Hepatocyte (in vitro differentiated cells): ENCODE measurements at regions not wholly inside any gene's neighbourhood (a gene's known extent, or its start where the extent isn't known, plus 50 kb on each side); places are given as distances from the start of the nearest gene placed in this dataset.
A peak's percentile ranks its signal among the peaks of the same experiment; 100 is the strongest.
"Not testable (repeated sequence)": the region's sequence is repeated elsewhere in the genome, so short reads cannot be mapped to it uniquely, and the experiment has no call there.

Source experiments
- DNase-seq: peaks from one replicate; pipeline ENCODE4 v3.0.0-alpha.2; 2016; ENCODE audit warnings: low spot score
- H2AFZ ChIP-seq: fragments of 200-600 bp; sonication (generic); 2 replicates; pipeline ENCODE4 v1.6.0; 2016; ENCODE audit warnings: antibody characterized with exemption, mild to moderate bottlenecking
- H3K27ac ChIP-seq: fragments of 200-600 bp; sonication (generic); 2 replicates; pipeline ENCODE4 v1.5.1; 2016; ENCODE audit warnings: mild to moderate bottlenecking
- H3K27me3 ChIP-seq: fragments of 200-600 bp; sonication (generic); 2 replicates; pipeline ENCODE4 v1.6.1; 2016
- H3K36me3 ChIP-seq: fragments of 200-600 bp; sonication (generic); replicated peaks from 2 replicates; pipeline ENCODE4 v1.5.1; 2016; ENCODE audit warnings: low read depth; ENCODE audit not compliant: insufficient read depth
- H3K4me1 ChIP-seq: fragments of 200-600 bp; sonication (generic); 2 replicates; pipeline ENCODE4 v1.5.1; 2016; ENCODE audit warnings: mild to moderate bottlenecking, moderate library complexity; ENCODE audit not compliant: insufficient read depth
- H3K4me2 ChIP-seq: fragments of 200-600 bp; sonication (generic); 2 replicates; pipeline ENCODE4 v1.6.0; 2016
- H3K4me3 ChIP-seq: fragments of 200-600 bp; sonication (generic); 2 replicates; pipeline ENCODE4 v1.5.1; 2016; ENCODE audit warnings: mild to moderate bottlenecking
- H3K79me2 ChIP-seq: fragments of 200-600 bp; sonication (generic); 2 replicates; pipeline ENCODE4 v1.6.0; 2017; ENCODE audit warnings: mild to moderate bottlenecking
- H3K9me2 ChIP-seq: fragments of 200-600 bp; sonication (generic); replicated peaks from 2 replicates; pipeline ENCODE4 v1.6.0; 2017; ENCODE audit warnings: mild to moderate bottlenecking; ENCODE audit not compliant: insufficient read depth
- H3K9me3 ChIP-seq: fragments of 200-600 bp; sonication (generic); 2 replicates; pipeline ENCODE4 v1.5.1; 2016; ENCODE audit warnings: low read depth, mild to moderate bottlenecking
- H4K20me1 ChIP-seq: fragments of 200-600 bp; sonication (generic); 2 replicates; pipeline ENCODE4 v1.6.0; 2016; ENCODE audit warnings: mild to moderate bottlenecking; ENCODE audit not compliant: insufficient read depth, poor library complexity, severe bottlenecking
- EZH2 ChIP-seq: fragments of 200-600 bp; sonication (generic); IDR thresholded peaks from 2 replicates; pipeline ENCODE4 v1.6.1; 2016; ENCODE audit warnings: antibody characterized with exemption, mild to moderate bottlenecking, borderline replicate concordance
- EZH2phosphoT487 ChIP-seq: fragments of 200-600 bp; sonication (generic); IDR thresholded peaks from one replicate; pipeline ENCODE4 v1.6.1; 2018; ENCODE audit warnings: antibody characterized with exemption, mild to moderate bottlenecking, low read depth, moderate library complexity; ENCODE audit not compliant: unreplicated experiment, severe bottlenecking
- WGBS: methylation state at CpG from one replicate; pipeline ENCODE4 v1.1.6; 2016; ENCODE audit warnings: low lambda C conversion rate; ENCODE audit errors: missing lambda C conversion rate; 5-methylcytosine and 5-hydroxymethylcytosine counted together
- TF ChIP-seq, protein P1 (sequence below): fragments of 200-600 bp; sonication (generic); IDR thresholded peaks from 2 replicates; pipeline ENCODE4 v1.5.1; 2016; ENCODE audit warnings: antibody characterized with exemption, mild to moderate bottlenecking; ENCODE audit not compliant: poor library complexity

DNA sequence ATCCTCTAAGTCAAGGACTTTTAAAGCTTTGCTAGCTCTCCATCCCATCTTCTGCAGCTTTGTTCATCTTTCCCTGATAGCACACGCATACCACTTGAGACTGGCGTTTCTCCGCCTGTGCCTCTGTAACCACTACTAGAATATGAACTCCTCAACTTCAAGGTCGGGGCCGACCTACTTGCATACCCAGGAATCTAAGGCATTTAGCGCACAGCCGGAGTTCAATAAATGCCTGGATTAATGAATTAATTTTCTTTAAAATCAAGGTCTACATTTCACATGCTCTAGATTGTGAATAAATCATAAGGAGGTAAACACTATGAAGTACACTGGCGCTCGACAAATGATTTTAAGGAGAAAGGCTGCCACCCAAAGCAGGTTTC, 89.3 kb downstream of the HNRNPD start:
- no peaks in the 10 kb centered on the region for H3K36me3 ChIP-seq
- H4K20me1 ChIP-seq, result no peaks in the 10 kb centered on the region
- peak overlapping the region; percentile 77 for H2AFZ ChIP-seq
- H3K9me3 ChIP-seq, result no peaks in the 10 kb centered on the region
- no peak overlapping the region for H3K27ac ChIP-seq
- H3K4me2 ChIP-seq, result peak overlapping the region; percentile 82
- peak overlapping the region; percentile 17 for H3K4me3 ChIP-seq
- DNase-seq, result peak; percentile 24
- H3K79me2 ChIP-seq, result no peaks in the 10 kb centered on the region
- H3K9me2 ChIP-seq, result no peaks in the 10 kb centered on the region
- no peak for TF ChIP-seq EZH2
- TF ChIP-seq, protein P1, sequence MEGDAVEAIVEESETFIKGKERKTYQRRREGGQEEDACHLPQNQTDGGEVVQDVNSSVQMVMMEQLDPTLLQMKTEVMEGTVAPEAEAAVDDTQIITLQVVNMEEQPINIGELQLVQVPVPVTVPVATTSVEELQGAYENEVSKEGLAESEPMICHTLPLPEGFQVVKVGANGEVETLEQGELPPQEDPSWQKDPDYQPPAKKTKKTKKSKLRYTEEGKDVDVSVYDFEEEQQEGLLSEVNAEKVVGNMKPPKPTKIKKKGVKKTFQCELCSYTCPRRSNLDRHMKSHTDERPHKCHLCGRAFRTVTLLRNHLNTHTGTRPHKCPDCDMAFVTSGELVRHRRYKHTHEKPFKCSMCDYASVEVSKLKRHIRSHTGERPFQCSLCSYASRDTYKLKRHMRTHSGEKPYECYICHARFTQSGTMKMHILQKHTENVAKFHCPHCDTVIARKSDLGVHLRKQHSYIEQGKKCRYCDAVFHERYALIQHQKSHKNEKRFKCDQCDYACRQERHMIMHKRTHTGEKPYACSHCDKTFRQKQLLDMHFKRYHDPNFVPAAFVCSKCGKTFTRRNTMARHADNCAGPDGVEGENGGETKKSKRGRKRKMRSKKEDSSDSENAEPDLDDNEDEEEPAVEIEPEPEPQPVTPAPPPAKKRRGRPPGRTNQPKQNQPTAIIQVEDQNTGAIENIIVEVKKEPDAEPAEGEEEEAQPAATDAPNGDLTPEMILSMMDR, result no peak
- TF ChIP-seq EZH2phosphoT487, result no peak
- peaks cover 10% of the 10 kb centered on the region for H3K4me1 ChIP-seq
- 12% methylated on average over 9 of the region's 9 CpGs for WGBS
- no peaks in the 10 kb centered on the region for H3K27me3 ChIP-seq

DNA sequence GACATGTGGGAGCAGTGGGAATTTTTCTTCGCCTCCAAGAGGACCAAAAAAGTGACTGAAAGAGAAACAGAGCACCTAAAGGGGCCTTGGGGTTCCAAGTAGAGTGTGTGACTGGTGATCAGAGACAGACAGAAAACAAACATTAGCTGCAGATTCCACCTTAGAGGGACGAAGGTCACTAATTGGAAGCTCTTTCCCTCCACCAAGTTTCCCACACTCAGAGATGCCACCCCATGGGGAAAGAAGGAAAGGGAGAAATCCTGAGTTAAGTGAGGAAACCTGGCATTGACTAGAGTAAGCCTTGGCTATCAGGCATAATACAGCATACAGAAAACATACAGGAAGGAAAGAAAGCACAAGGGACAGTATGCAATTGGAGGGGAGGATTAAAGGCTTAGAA, 90.9 kb downstream of the HNRNPD start:
- Histone ChIP-seq H3K9me2 (no peaks in the 10 kb centered on the region), H2AFZ (peak overlapping the region; percentile 53), H3K4me1 (peaks cover 10% of the 10 kb centered on the region), H3K9me3 (no peaks in the 10 kb centered on the region), H3K27ac (peak overlapping the region; percentile 45), H3K4me3 (no peak overlapping the region), H3K4me2 (peak overlapping the region; percentile 44), H3K27me3 (no peaks in the 10 kb centered on the region), H3K36me3 (no peaks in the 10 kb centered on the region), H4K20me1 (no peaks in the 10 kb centered on the region), H3K79me2 (no peaks in the 10 kb centered on the region)
- peak; percentile 15 for DNase-seq
- WGBS, result 48% methylated on average over 2 of the region's 2 CpGs
- no peak for TF ChIP-seq EZH2
- TF ChIP-seq, protein P1, result peak; percentile 5

DNA sequence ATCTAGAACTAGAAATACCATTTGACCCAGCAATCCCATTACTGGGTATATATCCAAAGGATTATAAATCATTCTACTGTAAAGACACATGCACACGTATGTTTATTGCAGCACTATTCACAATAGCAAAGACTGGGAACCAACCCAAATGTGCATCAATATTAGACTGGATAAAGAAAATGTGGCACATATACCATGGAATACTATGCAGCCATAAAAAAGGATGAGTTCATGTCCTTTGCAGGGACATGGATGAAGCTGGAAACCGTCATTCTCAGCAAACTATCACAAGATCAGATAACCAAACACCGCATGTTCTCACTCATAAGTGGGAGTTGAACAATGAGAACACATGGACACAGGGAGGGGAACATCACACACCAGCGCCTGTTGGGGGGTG, 94.2 kb downstream of the HNRNPD start:
- not testable (repeated sequence) for H3K27me3 ChIP-seq, H3K9me3 ChIP-seq, DNase-seq, H3K4me2 ChIP-seq, H4K20me1 ChIP-seq, H3K4me3 ChIP-seq, H3K27ac ChIP-seq, H2AFZ ChIP-seq, H3K79me2 ChIP-seq, H3K4me1 ChIP-seq, H3K9me2 ChIP-seq, H3K36me3 ChIP-seq
- WGBS, result 88% methylated on average over 4 of the region's 4 CpGs

DNA sequence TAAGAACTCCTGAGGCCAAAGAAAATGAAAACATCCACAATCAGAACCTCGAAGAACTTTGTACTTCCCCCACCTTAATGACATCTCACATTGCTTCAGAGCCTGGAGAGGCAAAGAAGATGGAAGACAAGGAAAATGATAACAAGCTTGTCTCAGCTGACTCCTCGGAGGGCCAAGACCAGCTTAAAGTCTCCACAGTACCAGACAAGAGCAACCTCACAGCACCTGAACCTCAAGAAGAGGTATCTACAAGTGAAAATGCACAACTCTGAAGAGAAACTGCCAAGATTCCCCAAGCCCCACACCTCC, 97.5 kb downstream of the HNRNPD start:
- TF ChIP-seq EZH2phosphoT487, result no peak
- TF ChIP-seq EZH2, result no peak
- TF ChIP-seq, protein P1, result no peak
- Histone ChIP-seq H3K27ac (no peak overlapping the region), H3K27me3 (no peaks in the 10 kb centered on the region), H3K79me2 (no peaks in the 10 kb centered on the region), H3K4me1 (peaks cover 6% of the 10 kb centered on the region), H3K9me3 (no peaks in the 10 kb centered on the region), H3K36me3 (no peaks in the 10 kb centered on the region), H2AFZ (no peak overlapping the region), H3K9me2 (no peaks in the 10 kb centered on the region), H3K4me3 (no peak overlapping the region), H3K4me2 (no peak overlapping the region), H4K20me1 (no peaks in the 10 kb centered on the region)
- 75% methylated on average over 2 of the region's 2 CpGs for WGBS
- DNase-seq, result no peak
